ENCODE measurements at regions not wholly inside any gene's neighbourhood (a gene's known extent, or its start where the extent isn't known, plus 50 kb on each side); places are given as distances from the start of the nearest gene placed in this dataset.

GRCh38 chr2:16063251-16063850 is 123.0 kb downstream of the MYCN start:
- DNase-seq: no peak
- TF ChIP-seq CTCF (IDR thresholded peaks at IDR 0.05; ENCODE audit: low read depth, low read length): no peak
- no peak overlapping the region for H3K4me3 ChIP-seq (ENCODE audit: low read depth, low read length)
- no peaks in the 10 kb centered on the region for H3K27me3 ChIP-seq (ENCODE audit: insufficient read depth, low read depth, severe bottlenecking)
- no peak overlapping the region for H3K27ac ChIP-seq
- H3K9me3 ChIP-seq (ENCODE audit: severe bottlenecking): peaks cover 26% of the 10 kb centered on the region
- H3K36me3 ChIP-seq: no peaks in the 10 kb centered on the region

- Histone ChIP-seq H3K27ac (peak overlapping the region; percentile 51), H3K27me3 (ENCODE audit: insufficient read depth, low read depth, severe bottlenecking) (no peaks in the 10 kb centered on the region), H3K4me3 (ENCODE audit: low read depth, low read length) (no peak overlapping the region), H3K36me3 (no peaks in the 10 kb centered on the region), H3K9me3 (ENCODE audit: severe bottlenecking) (peaks cover 26% of the 10 kb centered on the region)
- TF ChIP-seq CTCF (IDR thresholded peaks at IDR 0.05; ENCODE audit: low read depth, low read length): no peak
- no peak for DNase-seq
Measured at GRCh38 chr2:16062471-16063250, 122.3 kb downstream of the MYCN start.

GRCh38 chr2:16061441-16062217 is 121.3 kb downstream of the MYCN start:
- Histone ChIP-seq H3K9me3 (ENCODE audit: severe bottlenecking) (peaks cover 26% of the 10 kb centered on the region), H3K27ac (peak overlapping the region; percentile 51), H3K4me3 (ENCODE audit: low read depth, low read length) (no peak overlapping the region), H3K36me3 (no peaks in the 10 kb centered on the region), H3K27me3 (ENCODE audit: insufficient read depth, low read depth, severe bottlenecking) (no peaks in the 10 kb centered on the region)
- TF ChIP-seq CTCF (IDR thresholded peaks at IDR 0.05; ENCODE audit: low read depth, low read length): no peak
- peak; percentile 92 for DNase-seq

- H3K4me3 ChIP-seq (ENCODE audit: low read depth, low read length): no peak overlapping the region
- peaks cover 26% of the 10 kb centered on the region for H3K9me3 ChIP-seq (ENCODE audit: severe bottlenecking)
- no peaks in the 10 kb centered on the region for H3K27me3 ChIP-seq (ENCODE audit: insufficient read depth, low read depth, severe bottlenecking)
- H3K27ac ChIP-seq: peak overlapping the region; percentile 51
- no peak for TF ChIP-seq CTCF (IDR thresholded peaks at IDR 0.05; ENCODE audit: low read depth, low read length)
- DNase-seq: no peak
- no peaks in the 10 kb centered on the region for H3K36me3 ChIP-seq
Measured at GRCh38 chr2:16060936-16061338, 120.6 kb downstream of the MYCN start.

- Histone ChIP-seq H3K27ac (peak overlapping the region; percentile 51; the same call in 1 of the 2 replicates), H3K27me3 (ENCODE audit: insufficient read depth, low read depth, severe bottlenecking) (no peaks in the 10 kb centered on the region), H3K4me3 (ENCODE audit: low read depth, low read length) (no peak overlapping the region), H3K36me3 (no peaks in the 10 kb centered on the region), H3K9me3 (ENCODE audit: severe bottlenecking) (peaks cover 26% of the 10 kb centered on the region)
- no peak for DNase-seq
- TF ChIP-seq CTCF (IDR thresholded peaks at IDR 0.05; ENCODE audit: low read depth, low read length): no peak
Measured at GRCh38 chr2:16060125-16060935, 120.0 kb downstream of the MYCN start.

All from WERI-Rb-1 (cell line).